Epithelial cell of proximal tubule (primary cell): ENCODE measurements at regions not wholly inside any gene's neighbourhood (a gene's known extent, or its start where the extent isn't known, plus 50 kb on each side); places are given as distances from the start of the nearest gene placed in this dataset.

ENCODE experiments used
- DNase-seq: peaks from one replicate; pipeline ENCODE4 v3.0.0-alpha.2; 2011; ENCODE audit warnings: low read depth
- H3K4me3 ChIP-seq: 2 replicates; pipeline ENCODE4 v1.5.1; 2011; ENCODE audit warnings: low read depth, mild to moderate bottlenecking, low read length
- TF ChIP-seq, protein P1 (sequence below): conservative IDR thresholded peaks from 2 replicates; pipeline ENCODE4 v1.5.1; 2012; ENCODE audit warnings: low read depth, mild to moderate bottlenecking, low read length

DNA sequence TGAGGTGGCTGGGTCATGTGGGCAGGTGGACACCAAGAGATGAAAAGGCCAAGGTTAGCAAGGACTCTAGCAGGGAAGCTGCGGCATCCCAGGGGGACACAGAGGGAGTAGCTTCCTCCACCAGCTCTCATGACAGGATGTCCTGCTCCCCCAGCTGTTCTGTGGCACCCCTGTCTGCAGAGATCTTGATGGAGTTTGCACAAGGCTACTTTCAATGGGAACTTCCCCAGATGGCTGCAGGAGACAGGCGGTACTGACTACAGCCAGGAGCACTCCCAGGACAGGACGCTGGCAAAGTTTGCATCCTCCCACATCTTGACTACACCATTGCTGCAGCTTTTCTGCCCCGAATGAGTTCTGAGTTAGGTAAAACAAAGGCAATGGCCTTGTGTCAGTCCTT lies 312.8 kb downstream of the TLE4 start:
- no peak for DNase-seq
- TF ChIP-seq, protein P1, sequence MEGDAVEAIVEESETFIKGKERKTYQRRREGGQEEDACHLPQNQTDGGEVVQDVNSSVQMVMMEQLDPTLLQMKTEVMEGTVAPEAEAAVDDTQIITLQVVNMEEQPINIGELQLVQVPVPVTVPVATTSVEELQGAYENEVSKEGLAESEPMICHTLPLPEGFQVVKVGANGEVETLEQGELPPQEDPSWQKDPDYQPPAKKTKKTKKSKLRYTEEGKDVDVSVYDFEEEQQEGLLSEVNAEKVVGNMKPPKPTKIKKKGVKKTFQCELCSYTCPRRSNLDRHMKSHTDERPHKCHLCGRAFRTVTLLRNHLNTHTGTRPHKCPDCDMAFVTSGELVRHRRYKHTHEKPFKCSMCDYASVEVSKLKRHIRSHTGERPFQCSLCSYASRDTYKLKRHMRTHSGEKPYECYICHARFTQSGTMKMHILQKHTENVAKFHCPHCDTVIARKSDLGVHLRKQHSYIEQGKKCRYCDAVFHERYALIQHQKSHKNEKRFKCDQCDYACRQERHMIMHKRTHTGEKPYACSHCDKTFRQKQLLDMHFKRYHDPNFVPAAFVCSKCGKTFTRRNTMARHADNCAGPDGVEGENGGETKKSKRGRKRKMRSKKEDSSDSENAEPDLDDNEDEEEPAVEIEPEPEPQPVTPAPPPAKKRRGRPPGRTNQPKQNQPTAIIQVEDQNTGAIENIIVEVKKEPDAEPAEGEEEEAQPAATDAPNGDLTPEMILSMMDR = no peak
- no peak overlapping the region for H3K4me3 ChIP-seq

DNA sequence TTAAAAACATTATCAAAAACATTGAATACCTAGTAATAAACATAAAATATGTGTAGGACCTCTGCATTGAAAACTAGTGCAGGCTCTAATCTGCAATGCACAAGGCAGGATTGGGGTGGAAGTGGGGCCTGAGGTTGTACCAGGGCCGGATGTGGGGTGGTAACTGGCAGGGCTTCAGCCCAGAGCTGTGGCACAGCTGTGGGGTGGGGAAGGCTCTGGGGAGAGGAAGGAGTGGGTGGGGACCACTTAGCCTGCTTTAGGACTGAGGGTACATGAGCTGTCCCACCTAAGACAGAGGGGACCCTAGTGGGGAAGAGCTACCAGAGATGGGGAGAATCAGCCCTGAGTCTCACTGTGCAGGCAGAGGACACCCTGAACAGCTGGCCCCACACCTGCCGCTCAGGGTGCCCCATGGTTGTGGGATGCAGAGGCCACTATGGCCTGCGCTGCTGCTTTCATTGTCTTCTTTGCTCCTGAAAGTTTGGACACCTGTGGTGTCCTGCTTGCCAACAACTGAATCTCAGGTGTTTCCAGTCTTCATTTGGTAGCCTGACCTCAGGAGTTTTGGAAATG lies 311.4 kb downstream of the TLE4 start:
- TF ChIP-seq, protein P1 = no peak
- DNase-seq = no peak
- no peak overlapping the region for H3K4me3 ChIP-seq

DNA sequence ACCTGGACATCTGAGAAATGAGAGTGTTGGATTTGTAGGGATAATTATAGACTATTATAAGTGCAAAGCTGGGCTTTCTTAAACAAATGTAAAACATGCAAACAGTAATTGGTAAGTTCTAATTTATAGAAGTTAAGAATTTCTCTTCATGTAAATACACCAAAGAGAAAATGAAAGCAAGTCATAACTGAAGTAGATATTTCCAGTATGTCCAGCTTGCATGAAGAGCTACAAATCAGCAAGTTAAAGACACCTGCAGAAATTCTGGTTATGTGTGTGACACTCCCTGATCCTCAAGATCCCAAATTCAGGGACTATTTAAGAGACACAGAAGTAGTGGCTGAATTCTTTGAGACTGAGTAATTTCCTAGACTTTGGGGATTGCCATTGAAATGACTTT lies 308.9 kb downstream of the TLE4 start:
- no peak for DNase-seq
- TF ChIP-seq, protein P1 = no peak
- no peak overlapping the region for H3K4me3 ChIP-seq

DNA sequence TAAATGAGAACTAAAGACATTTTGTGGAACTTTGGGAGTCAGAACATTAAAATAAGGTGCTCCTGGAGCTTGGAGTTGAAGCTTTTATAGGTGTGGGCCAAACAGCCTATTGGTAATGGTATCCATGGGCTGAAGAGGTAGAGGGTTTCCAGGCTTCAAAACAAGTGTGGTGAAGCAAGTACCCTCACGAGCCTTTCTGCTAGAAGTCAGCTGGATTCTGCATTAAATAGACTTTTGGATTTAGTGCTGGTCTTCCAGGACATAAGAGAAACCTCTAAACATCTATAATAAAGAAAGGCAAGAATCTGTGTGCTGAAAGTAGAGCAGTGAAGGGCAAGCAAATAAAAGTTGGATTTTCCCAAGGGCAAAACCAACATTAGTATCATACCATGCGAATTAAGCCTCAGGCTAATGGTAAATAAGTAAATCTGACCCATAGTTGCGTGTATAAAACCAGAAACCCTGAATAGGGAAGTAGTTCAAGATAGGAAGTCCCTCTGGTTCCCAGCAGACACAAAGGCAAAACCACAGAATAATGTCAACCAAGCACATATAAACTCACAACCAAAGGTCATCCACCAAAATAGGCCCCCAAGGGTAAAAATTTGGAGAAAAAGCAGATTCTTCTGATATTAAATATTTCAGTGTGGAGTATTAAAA lies 306.3 kb downstream of the TLE4 start:
- DNase-seq = no peak
- TF ChIP-seq, protein P1 = no peak
- H3K4me3 ChIP-seq = no peak overlapping the region

DNA sequence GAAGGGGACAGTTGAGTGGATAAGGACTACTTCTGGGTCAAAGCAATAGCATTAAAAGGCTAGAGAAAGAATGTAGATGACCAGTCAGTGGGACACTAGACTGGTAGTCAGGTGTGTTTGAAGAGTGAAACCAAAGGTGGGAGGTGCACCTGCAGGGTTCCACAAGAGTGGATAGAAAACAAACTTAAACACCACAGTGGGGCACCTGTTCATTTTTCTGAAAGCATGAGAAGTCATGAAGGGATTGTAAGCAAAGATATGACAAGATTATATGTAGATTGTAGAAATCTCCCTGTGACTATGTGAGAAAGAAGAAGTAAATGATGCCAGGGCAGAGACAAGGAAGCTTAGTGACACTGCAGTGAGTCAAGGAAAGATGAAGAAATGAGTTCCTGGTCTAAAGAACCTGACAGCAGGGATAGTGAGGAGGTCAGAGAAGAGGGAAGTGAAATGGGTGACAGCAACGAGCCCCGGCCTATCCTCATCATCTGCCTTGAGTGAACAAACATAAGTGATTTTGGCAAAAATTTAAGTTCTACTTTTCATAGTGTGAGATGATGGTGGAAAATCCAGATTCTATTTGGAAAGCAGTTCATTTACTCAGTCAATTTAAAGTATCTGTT lies 296.9 kb downstream of the TLE4 start:
- no peak overlapping the region for H3K4me3 ChIP-seq
- no peak for DNase-seq
- TF ChIP-seq, protein P1 = no peak

DNA sequence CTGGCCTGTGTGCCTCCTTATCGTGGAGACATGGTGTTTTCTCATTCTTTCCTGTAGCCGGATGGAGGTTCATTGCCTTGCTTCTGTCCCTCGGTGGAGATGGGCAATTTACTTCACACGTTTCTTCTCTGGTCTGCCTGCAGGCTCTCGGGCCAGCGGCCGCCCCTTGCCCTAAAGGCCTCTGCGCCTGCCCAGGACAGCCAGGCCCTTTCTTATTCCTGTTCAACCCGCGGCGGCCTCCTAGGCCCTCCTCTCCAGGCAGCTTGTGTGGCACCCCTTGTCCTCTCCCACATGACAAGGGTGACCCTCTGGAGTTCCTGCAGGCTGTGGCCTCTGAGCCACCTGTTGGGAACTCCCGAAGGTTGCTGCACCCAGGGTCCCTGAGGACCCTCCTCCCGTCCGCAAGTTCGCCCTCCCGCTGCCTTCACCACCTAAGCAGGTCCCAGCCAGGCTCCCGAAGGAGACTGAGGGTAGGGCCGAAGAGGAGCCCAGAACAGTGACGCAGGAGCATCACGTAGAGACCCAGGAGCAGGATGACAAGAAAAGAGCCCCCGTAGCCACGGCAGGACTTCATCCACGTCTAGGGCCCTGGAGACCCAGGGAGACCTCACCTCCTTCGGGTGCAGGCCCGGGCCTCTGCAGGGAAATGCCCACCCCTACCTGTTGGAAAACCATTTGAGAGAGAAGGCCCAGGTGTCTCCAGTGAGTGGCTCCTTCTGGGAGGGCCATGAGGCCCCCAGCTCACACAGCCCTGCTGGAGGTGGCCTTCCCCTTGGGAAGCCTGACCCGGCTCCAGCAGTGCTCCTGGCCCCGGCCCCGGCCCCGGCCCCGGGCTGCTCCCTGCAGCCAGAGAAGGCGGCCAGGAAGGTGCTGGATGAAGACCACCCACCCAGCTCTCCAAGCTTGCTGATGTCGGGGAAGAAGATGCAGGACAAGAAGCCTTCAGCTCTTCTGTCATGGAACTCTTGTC lies 291.4 kb downstream of the TLE4 start:
- no peak for DNase-seq
- TF ChIP-seq, protein P1 = no peak
- no peak overlapping the region for H3K4me3 ChIP-seq
